DND-41 (cell line): ENCODE measurements at regions not wholly inside any gene's neighbourhood (a gene's known extent, or its start where the extent isn't known, plus 50 kb on each side); places are given as distances from the start of the nearest gene placed in this dataset.

ENCODE experiments used
- EZH2 ChIP-seq: IDR thresholded peaks from 3 replicates; pipeline ENCODE4 v1.6.1; 2012; ENCODE audit warnings: borderline replicate concordance, low read depth, mild to moderate bottlenecking, moderate library complexity, low read length, inconsistent platforms; ENCODE audit not compliant: severe bottlenecking
- TF ChIP-seq, protein P1 (sequence below): IDR thresholded peaks from 2 replicates; pipeline ENCODE4 v1.5.1; 2012; ENCODE audit warnings: borderline replicate concordance, low read length, moderate library complexity, mild to moderate bottlenecking; ENCODE audit not compliant: poor library complexity, severe bottlenecking; ENCODE audit errors: extremely low read depth

DNA sequence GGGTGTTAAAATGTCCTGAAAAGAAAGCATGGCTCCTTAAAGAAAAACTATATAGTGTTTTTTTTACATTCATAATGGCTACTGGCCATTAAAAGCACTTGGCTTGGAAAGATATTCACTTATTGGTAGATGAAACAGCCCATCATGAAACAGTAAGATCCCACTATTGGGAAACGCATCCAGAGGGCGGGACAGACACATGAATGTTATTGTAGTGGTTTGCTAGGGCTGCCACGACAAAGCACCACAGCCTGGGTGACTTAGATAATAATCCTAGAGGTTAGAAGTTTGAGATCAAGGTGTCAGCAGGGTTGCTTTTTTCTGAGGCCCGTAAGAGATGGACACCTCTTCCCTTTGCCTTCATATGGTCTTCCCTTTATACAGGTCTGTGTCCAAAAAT lies 139.4 kb upstream of the ANKH start:
- TF ChIP-seq, protein P1, sequence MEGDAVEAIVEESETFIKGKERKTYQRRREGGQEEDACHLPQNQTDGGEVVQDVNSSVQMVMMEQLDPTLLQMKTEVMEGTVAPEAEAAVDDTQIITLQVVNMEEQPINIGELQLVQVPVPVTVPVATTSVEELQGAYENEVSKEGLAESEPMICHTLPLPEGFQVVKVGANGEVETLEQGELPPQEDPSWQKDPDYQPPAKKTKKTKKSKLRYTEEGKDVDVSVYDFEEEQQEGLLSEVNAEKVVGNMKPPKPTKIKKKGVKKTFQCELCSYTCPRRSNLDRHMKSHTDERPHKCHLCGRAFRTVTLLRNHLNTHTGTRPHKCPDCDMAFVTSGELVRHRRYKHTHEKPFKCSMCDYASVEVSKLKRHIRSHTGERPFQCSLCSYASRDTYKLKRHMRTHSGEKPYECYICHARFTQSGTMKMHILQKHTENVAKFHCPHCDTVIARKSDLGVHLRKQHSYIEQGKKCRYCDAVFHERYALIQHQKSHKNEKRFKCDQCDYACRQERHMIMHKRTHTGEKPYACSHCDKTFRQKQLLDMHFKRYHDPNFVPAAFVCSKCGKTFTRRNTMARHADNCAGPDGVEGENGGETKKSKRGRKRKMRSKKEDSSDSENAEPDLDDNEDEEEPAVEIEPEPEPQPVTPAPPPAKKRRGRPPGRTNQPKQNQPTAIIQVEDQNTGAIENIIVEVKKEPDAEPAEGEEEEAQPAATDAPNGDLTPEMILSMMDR, result no peak
- no peak for TF ChIP-seq EZH2
